AG09319 (cell line): ENCODE measurements at regions not wholly inside any gene's neighbourhood (a gene's known extent, or its start where the extent isn't known, plus 50 kb on each side); places are given as distances from the start of the nearest gene placed in this dataset.

ENCODE experiments used
- DNase-seq: peaks from one replicate; pipeline ENCODE4 v3.0.0-alpha.2; 2010; ENCODE audit warnings: low read depth; ENCODE audit errors: extremely low read depth
- TF ChIP-seq, protein P1 (sequence below): IDR thresholded peaks from 2 replicates; pipeline ENCODE4 v1.5.1; 2011; ENCODE audit warnings: low read depth, mild to moderate bottlenecking, inconsistent platforms, low read length, moderate library complexity

DNA sequence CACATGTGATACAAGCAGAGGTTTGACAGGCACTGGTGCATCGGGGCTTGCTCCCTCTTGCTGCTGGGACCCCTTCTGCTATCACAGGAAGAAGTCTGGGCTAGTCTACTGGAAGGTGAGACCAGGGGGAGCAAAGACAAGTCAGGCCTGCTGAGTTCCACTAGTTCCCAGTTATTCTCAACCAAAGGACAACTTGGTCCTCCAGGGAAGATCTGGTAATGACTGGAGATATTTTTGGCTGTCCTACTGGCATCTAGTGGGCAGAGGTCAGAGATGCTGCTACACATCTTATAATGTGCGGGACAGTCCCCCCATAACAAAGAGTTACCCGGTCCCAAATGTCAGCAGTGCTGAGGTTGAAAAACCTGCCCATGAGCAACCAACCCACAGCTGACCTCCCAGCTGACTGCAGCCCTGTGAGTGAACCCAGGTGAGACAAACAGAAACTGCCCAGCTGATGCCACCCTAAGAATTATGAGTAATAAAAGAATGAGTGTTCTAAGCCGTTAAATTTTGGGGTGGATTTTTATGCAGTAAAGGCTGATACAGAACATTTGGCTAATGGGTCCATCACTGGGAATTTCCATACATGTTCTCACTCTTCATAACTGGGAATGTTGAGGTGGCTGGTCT lies 71.6 kb downstream of the NENF start:
- DNase-seq: no peak

GRCh38 chr1:212506666-212507065 lies 73.9 kb downstream of the NENF start:
- TF ChIP-seq, protein P1, sequence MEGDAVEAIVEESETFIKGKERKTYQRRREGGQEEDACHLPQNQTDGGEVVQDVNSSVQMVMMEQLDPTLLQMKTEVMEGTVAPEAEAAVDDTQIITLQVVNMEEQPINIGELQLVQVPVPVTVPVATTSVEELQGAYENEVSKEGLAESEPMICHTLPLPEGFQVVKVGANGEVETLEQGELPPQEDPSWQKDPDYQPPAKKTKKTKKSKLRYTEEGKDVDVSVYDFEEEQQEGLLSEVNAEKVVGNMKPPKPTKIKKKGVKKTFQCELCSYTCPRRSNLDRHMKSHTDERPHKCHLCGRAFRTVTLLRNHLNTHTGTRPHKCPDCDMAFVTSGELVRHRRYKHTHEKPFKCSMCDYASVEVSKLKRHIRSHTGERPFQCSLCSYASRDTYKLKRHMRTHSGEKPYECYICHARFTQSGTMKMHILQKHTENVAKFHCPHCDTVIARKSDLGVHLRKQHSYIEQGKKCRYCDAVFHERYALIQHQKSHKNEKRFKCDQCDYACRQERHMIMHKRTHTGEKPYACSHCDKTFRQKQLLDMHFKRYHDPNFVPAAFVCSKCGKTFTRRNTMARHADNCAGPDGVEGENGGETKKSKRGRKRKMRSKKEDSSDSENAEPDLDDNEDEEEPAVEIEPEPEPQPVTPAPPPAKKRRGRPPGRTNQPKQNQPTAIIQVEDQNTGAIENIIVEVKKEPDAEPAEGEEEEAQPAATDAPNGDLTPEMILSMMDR: no peak
- DNase-seq: no peak

More for the DNA sequence above, 71.6 kb downstream of the NENF start:
- TF ChIP-seq, protein P1: no peak

- DNase-seq: no peak
- TF ChIP-seq, protein P1: no peak
These were observed 74.6 kb downstream of the NENF start for GRCh38 chr1:212507369-212507768.

GRCh38 chr1:212512816-212513559 lies 80.3 kb downstream of the NENF start:
- TF ChIP-seq, protein P1: no peak
- no peak for DNase-seq

GRCh38 chr1:212513586-212513985 lies 80.9 kb downstream of the NENF start:
- TF ChIP-seq, protein P1: no peak
- DNase-seq: no peak

DNA sequence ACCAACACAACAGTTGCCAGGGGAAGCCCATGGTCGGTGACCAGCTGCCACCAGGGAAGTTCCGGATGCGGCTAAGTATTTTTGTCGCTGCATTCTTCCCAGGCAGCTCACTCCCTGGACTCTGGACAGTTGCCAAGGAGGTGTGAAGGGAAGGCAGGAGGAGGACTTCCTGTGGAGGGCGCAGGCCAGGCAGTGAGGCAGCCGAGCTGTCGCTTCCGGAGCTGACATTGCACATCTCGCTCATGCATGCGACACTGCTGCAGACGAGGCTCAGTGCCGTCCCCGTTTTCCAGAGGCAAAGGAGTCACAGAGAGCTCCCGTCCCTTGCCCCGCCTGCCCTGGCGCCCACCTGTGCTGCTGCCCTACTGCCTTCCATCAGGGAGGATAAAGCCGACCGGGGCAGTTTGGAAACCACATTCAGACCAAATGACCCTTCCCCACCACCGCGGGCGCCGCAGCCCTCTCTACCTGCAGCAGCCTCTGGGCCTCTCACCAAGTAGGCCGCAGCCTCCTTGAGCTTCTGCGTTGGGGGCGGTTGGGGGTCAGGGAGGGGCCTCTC lies 81.4 kb downstream of the NENF start:
- TF ChIP-seq, protein P1: no peak; the same call in 1 of the 2 replicates
- DNase-seq: no peak

DNA sequence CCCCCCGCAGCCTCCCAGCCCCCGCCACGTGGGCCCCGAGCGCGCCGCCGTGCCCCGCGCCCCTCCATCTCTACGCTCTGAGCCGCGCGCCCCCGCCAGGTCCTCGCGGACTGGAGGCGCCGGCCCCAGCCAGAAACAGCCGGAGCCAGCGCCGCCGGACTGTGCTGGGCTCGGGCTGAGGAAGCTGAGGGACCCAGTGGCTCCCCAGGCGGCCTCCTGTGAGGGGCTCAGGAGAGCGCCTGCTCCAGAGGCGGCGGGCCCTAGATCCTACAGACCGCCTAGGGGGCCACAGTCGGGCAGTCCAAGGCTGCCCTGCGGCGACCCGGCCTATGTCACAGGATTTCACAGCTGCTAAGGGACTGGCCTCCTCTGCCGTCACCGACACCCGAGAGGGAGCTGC lies 82.1 kb downstream of the NENF start:
- no peak for DNase-seq
- TF ChIP-seq, protein P1: no peak
